Mesothelial cell of epicardium (in vitro differentiated cells): ENCODE measurements at regions not wholly inside any gene's neighbourhood (a gene's known extent, or its start where the extent isn't known, plus 50 kb on each side); places are given as distances from the start of the nearest gene placed in this dataset.

ENCODE experiments used
- DNase-seq, 2 experiments: peaks; one replicate each; pipeline ENCODE4 v3.0.0; 2021; ENCODE audit warnings: low spot score in 2 of 2; ENCODE audit not compliant: unreplicated experiment in 2 of 2
- H3K27ac Mint-ChIP-seq: 2 replicates; pipeline ENCODE4 v1.8.0; 2021; ENCODE audit warnings: mixed read lengths
- H3K27me3 Mint-ChIP-seq: 2 replicates; pipeline ENCODE4 v1.8.0; 2021; ENCODE audit warnings: low read depth, mixed read lengths
- H3K36me3 Mint-ChIP-seq: 2 replicates; pipeline ENCODE4 v1.8.0; 2021; ENCODE audit warnings: mixed read lengths
- H3K4me1 Mint-ChIP-seq: 2 replicates; pipeline ENCODE4 v1.8.0; 2021; ENCODE audit warnings: mixed read lengths
- H3K4me3 Mint-ChIP-seq: 2 replicates; pipeline ENCODE4 v1.8.0; 2021; ENCODE audit warnings: mild to moderate bottlenecking, moderate library complexity, mixed read lengths
- H3K9me3 Mint-ChIP-seq: 2 replicates; pipeline ENCODE4 v1.8.0; 2021; ENCODE audit warnings: mixed read lengths
- CTCF ChIP-seq: fragments of 200-600 bp; sonication (generic); IDR thresholded peaks from one replicate; pipeline ENCODE4 v1.5.0; 2021; ENCODE audit warnings: antibody characterized with exemption; ENCODE audit not compliant: unreplicated experiment

- no peaks in the 10 kb centered on the region for H3K9me3 Mint-ChIP-seq
- no peaks in the 10 kb centered on the region for H3K36me3 Mint-ChIP-seq
- H3K27ac Mint-ChIP-seq = no peak overlapping the region
- TF ChIP-seq CTCF = no peak
- DNase-seq = no peak
- H3K4me1 Mint-ChIP-seq = peaks cover 10% of the 10 kb centered on the region
- no peaks in the 10 kb centered on the region for H3K27me3 Mint-ChIP-seq
- H3K4me3 Mint-ChIP-seq = no peak overlapping the region
These were observed 172.3 kb downstream of the GJA1 start for GRCh38 chr6:121607721-121608120.

- no peaks in the 10 kb centered on the region for H3K36me3 Mint-ChIP-seq
- TF ChIP-seq CTCF = no peak
- DNase-seq = no peak
These were observed 172.8 kb downstream of the GJA1 start for GRCh38 chr6:121608270-121608669.

GRCh38 chr6:121609281-121609680 is 173.8 kb downstream of the GJA1 start:
- Mint-ChIP-seq H3K4me1 (peaks cover 17% of the 10 kb centered on the region), H3K27ac (no peak overlapping the region), H3K9me3 (no peaks in the 10 kb centered on the region), H3K4me3 (no peak overlapping the region), H3K36me3 (no peaks in the 10 kb centered on the region), H3K27me3 (no peaks in the 10 kb centered on the region)
- no peak for DNase-seq
- TF ChIP-seq CTCF = no peak

More at GRCh38 chr6:121608270-121608669, 172.8 kb downstream of the GJA1 start:
- Mint-ChIP-seq H3K27ac (no peak overlapping the region), H3K4me1 (peaks cover 15% of the 10 kb centered on the region), H3K27me3 (no peaks in the 10 kb centered on the region), H3K9me3 (no peaks in the 10 kb centered on the region), H3K4me3 (no peak overlapping the region)

GRCh38 chr6:121612927-121613326 is 177.5 kb downstream of the GJA1 start:
- Mint-ChIP-seq H3K27me3 (no peaks in the 10 kb centered on the region), H3K4me1 (peaks cover 15% of the 10 kb centered on the region), H3K4me3 (no peak overlapping the region), H3K36me3 (no peaks in the 10 kb centered on the region), H3K27ac (no peak overlapping the region), H3K9me3 (peaks cover 7% of the 10 kb centered on the region)
- TF ChIP-seq CTCF = no peak
- no peak for DNase-seq

- H3K9me3 Mint-ChIP-seq = peaks cover 7% of the 10 kb centered on the region
- no peak for TF ChIP-seq CTCF
- no peak overlapping the region for H3K27ac Mint-ChIP-seq
- peaks cover 18% of the 10 kb centered on the region for H3K4me1 Mint-ChIP-seq
- no peaks in the 10 kb centered on the region for H3K36me3 Mint-ChIP-seq
- H3K27me3 Mint-ChIP-seq = no peaks in the 10 kb centered on the region
- DNase-seq = no peak
- no peak overlapping the region for H3K4me3 Mint-ChIP-seq
These were observed 178.7 kb downstream of the GJA1 start for GRCh38 chr6:121614115-121614514.

GRCh38 chr6:121615493-121615892 is 180.0 kb downstream of the GJA1 start:
- Mint-ChIP-seq H3K4me3 (no peak overlapping the region), H3K36me3 (no peaks in the 10 kb centered on the region), H3K27me3 (no peaks in the 10 kb centered on the region), H3K27ac (no peak overlapping the region), H3K9me3 (peaks cover 7% of the 10 kb centered on the region), H3K4me1 (peaks cover 25% of the 10 kb centered on the region)
- TF ChIP-seq CTCF = no peak
- no peak for DNase-seq
